T-helper 1 cell (primary cell): ENCODE measurements at regions not wholly inside any gene's neighbourhood (a gene's known extent, or its start where the extent isn't known, plus 50 kb on each side); places are given as distances from the start of the nearest gene placed in this dataset.

ENCODE experiments used
- DNase-seq, 5 donors: peaks; one replicate each; pipeline ENCODE4 v3.0.0-alpha.2; 2012 to 2020

DNA sequence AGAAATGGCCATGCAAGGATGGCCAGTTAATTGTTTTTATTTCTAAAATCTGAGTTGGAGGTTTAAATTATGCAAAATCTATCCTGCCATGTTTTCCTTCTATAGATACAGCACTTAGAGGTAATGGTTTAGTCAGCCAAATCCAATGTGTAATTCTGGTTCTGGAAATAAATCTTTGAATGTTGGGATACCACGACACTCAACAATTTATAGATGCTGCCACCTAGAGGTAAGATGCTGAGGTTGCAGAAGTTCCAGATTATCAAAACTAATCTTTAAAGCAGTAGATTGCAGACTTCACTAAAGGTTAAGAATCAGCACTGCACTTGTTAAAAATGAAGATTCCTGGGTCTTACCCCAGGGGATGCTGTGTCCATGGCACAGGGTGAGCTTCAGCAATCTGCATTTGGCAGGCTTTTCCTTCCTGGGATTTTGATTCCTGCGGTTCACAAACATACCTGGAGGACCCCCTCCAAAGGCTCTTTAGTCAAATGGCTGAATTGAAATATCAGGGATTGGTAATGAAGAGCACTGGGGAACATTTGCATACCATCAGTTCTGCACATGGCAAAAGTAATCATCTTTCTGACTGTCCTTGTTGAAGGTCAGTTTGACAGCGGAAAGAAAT is 53.4 kb upstream of the ANO4 start:
- DNase-seq: no peak

DNA sequence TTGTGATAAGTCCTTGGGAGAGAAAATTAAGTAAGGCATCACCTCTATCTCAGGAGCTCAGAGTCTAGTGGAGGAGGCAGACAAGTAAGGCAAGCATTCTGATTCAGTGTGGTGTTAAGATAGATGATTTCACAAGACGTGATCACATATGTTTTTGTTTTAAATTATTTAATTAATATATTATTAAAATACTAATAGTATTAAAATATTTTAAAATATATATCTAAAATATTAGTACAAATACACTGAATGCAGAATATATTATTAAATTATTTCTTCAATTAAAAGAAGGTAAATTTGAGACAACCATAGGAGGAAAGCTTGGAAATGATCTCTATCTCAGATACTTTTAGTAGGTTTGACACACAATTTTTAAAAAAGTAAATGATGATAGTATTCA is 51.5 kb upstream of the ANO4 start:
- DNase-seq: no peak
